ENCODE measurements at regions not wholly inside any gene's neighbourhood (a gene's known extent, or its start where the extent isn't known, plus 50 kb on each side); places are given as distances from the start of the nearest gene placed in this dataset.

GRCh38 chr1:2890221-2890850, 88.8 kb upstream of the TTC34 start:
- no peak overlapping the region for H3K4me2 ChIP-seq (ENCODE audit: low read length)
- no peak for DNase-seq (ENCODE audit: low spot score)
- intact Hi-C loops (cut with micrococcal nuclease; ENCODE audit: unreplicated experiment) = no loop called here

GRCh38 chr1:2891923-2892448, 90.5 kb upstream of the TTC34 start:
- no peaks in the 10 kb centered on the region for H3K9me2 ChIP-seq (ENCODE audit: insufficient read depth, low read length)
- no peaks in the 10 kb centered on the region for H3K36me3 ChIP-seq (ENCODE audit: insufficient read depth, low read length)
- no peaks in the 10 kb centered on the region for H3K79me2 ChIP-seq (ENCODE audit: insufficient read depth, low read depth, low read length)
- no peak overlapping the region for H2AFZ ChIP-seq (ENCODE audit: low read length)
- H3K9me3 ChIP-seq (ENCODE audit: low read length) = no peaks in the 10 kb centered on the region
- no TSS peak for BruUV-seq (replicated peaks)
- ChIA-PET POLR2A (no interaction called here), CTCF (ENCODE audit: unreplicated experiment) (no interaction called here)
- DNase-seq (ENCODE audit: low spot score) = no peak
- no peaks in the 10 kb centered on the region for H3K4me1 ChIP-seq (ENCODE audit: insufficient read depth, low read length, poor library complexity, severe bottlenecking)
- no peak overlapping the region for H3K4me3 ChIP-seq (ENCODE audit: low read depth, low read length, poor library complexity, severe bottlenecking)
- H3K4me2 ChIP-seq (ENCODE audit: low read length) = no peak overlapping the region
- no peak overlapping the region for H3K27ac ChIP-seq (ENCODE audit: low read depth, low read length, poor library complexity, severe bottlenecking)
- TF ChIP-seq CTCF (conservative IDR thresholded peaks at IDR 0.05; ENCODE audit: low read length) = no peak
- TF ChIP-seq EZH2phosphoT487 (IDR thresholded peaks at IDR 0.05; ENCODE audit: borderline replicate concordance, low read depth, low read length) = no peak
- intact Hi-C loops (cut with micrococcal nuclease; ENCODE audit: unreplicated experiment) = no loop called here
- H4K20me1 ChIP-seq (ENCODE audit: insufficient read depth, low read length) = no peaks in the 10 kb centered on the region

More at GRCh38 chr1:2890221-2890850, 88.8 kb upstream of the TTC34 start:
- Histone ChIP-seq H2AFZ (ENCODE audit: low read length) (no peak overlapping the region), H3K4me1 (ENCODE audit: insufficient read depth, low read length, poor library complexity, severe bottlenecking) (no peaks in the 10 kb centered on the region), H3K79me2 (ENCODE audit: insufficient read depth, low read depth, low read length) (no peaks in the 10 kb centered on the region), H3K9me2 (ENCODE audit: insufficient read depth, low read length) (no peaks in the 10 kb centered on the region), H3K36me3 (ENCODE audit: insufficient read depth, low read length) (no peaks in the 10 kb centered on the region), H3K4me3 (ENCODE audit: low read depth, low read length, poor library complexity, severe bottlenecking) (no peak overlapping the region), H3K9me3 (ENCODE audit: low read length) (no peaks in the 10 kb centered on the region), H4K20me1 (ENCODE audit: insufficient read depth, low read length) (no peaks in the 10 kb centered on the region), H3K27ac (ENCODE audit: low read depth, low read length, poor library complexity, severe bottlenecking) (no peak overlapping the region)
- ChIA-PET CTCF (ENCODE audit: unreplicated experiment) (no interaction called here), POLR2A (no interaction called here)
- TF ChIP-seq EZH2phosphoT487 (IDR thresholded peaks at IDR 0.05; ENCODE audit: borderline replicate concordance, low read depth, low read length) = no peak
- no peak for TF ChIP-seq CTCF (conservative IDR thresholded peaks at IDR 0.05; ENCODE audit: low read length)
- BruUV-seq (replicated peaks) = no TSS peak

GRCh38 chr1:2893473-2894120, 92.1 kb upstream of the TTC34 start:
- no TSS peak for BruUV-seq (replicated peaks)
- no peaks in the 10 kb centered on the region for H3K9me3 ChIP-seq (ENCODE audit: low read length)
- no peak for TF ChIP-seq CTCF (conservative IDR thresholded peaks at IDR 0.05; ENCODE audit: low read length)
- TF ChIP-seq EZH2phosphoT487 (IDR thresholded peaks at IDR 0.05; ENCODE audit: borderline replicate concordance, low read depth, low read length) = no peak
- intact Hi-C loops (cut with micrococcal nuclease; ENCODE audit: unreplicated experiment) = no loop called here
- ChIA-PET POLR2A (no interaction called here), CTCF (ENCODE audit: unreplicated experiment) (no interaction called here)
- no peak overlapping the region for H3K27ac ChIP-seq (ENCODE audit: low read depth, low read length, poor library complexity, severe bottlenecking)
- no peaks in the 10 kb centered on the region for H3K79me2 ChIP-seq (ENCODE audit: insufficient read depth, low read depth, low read length)
- no peak overlapping the region for H3K4me3 ChIP-seq (ENCODE audit: low read depth, low read length, poor library complexity, severe bottlenecking)
- H3K9me2 ChIP-seq (ENCODE audit: insufficient read depth, low read length) = no peaks in the 10 kb centered on the region
- no peak overlapping the region for H2AFZ ChIP-seq (ENCODE audit: low read length)
- DNase-seq (ENCODE audit: low spot score) = no peak
- no peaks in the 10 kb centered on the region for H4K20me1 ChIP-seq (ENCODE audit: insufficient read depth, low read length)
- H3K4me1 ChIP-seq (ENCODE audit: insufficient read depth, low read length, poor library complexity, severe bottlenecking) = no peaks in the 10 kb centered on the region
- H3K4me2 ChIP-seq (ENCODE audit: low read length) = no peak overlapping the region
- no peaks in the 10 kb centered on the region for H3K36me3 ChIP-seq (ENCODE audit: insufficient read depth, low read length)
